ENCODE measurements at regions not wholly inside any gene's neighbourhood (a gene's known extent, or its start where the extent isn't known, plus 50 kb on each side); places are given as distances from the start of the nearest gene placed in this dataset.

DNA sequence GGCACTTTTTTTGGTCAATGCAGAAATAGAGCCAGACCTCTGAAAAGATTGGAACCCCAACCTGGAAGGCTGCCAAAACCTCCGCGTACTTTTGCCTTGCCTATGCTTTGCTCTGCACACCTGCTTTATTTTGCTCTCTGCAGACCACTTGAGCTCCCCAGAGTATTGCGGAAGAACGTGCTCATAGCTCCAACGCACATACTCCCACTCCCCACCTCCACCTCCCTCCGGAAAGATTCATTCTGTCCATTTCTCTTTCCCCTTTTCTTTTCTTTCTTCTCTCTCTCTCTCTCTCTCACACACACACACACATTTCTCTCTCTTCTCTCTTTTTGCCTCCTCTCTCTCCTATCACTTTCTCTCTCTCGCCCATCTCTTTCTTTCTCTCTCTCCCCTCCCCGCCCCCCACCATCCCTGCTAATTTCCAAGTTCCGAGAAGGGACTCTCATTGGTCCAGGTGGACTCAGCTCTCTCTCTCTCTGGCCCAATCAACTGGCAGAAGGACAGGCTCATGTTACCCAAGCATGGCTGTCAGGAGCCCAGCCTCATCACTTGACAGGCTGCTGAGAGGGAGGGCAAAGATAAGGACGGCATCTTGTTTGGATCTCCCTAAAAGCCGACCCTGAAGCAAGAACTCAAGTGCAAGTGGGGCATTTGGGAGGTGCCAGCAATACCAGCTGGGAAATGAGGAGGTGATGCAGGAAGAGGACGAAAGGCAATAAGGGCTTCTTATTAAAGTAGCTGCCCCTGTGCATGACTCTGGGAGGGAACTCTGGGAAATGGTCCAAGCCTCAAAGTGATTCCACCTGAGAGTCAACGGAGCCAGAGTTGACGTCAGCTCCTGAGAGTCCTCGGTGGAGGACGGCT, 246.1 kb downstream of the LY86 start:
- DNase-seq (ENCODE audit: low read depth in 4 of 4, low spot score in 3 of 4) = no peak

DNA sequence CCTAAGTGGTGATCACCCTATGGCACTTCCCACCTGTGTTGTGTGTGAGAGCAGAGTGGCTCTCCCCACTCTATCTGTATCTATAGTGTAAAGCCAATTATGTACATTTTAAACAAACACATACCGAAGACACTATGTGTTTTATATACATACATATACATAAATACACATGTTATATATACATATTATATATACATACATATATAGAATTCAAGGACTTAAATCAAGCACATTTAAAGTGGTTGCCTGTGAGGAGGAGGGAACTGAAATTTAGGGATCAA, 246.6 kb downstream of the LY86 start:
- DNase-seq (ENCODE audit: low read depth in 4 of 4, low spot score in 3 of 4) = no peak

DNA sequence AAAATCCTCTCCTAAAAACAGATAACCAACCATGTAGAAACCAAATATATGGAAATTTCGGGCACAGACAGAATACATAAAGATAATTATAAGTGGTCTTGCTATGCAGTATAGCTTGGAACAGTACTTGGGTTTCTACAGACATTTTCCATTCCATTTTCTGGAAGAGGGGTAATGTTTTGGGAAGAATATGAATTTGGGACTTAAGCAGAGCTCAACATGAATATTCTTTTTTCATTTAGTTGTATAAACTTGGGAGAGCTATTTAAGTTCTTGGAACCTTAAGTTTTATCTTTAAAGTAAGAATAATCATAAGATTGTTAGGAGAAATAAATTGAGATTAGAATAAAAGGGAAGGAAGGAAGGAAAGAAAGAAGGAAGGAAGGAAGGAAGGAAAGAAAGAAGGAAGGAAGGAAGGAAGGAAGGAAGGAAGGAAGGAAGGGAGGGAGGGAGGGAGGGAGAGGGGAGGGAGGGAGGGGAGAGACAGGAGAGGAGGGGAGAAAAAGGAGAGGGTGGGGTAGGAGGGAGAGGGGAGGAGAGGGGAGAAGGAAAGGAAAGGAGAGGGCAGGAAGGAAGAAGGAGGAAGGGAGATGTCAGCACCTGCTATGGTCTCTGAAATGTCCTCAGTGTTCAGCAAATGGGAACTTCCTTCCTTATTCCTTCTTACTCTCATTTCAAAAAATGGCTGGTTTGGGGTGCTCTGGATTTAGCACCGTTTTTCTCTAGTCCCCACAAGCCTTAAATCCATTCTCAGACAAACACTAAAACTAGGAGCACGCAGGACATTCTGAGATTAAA, 248.3 kb downstream of the LY86 start:
- no peak for DNase-seq (ENCODE audit: low read depth in 4 of 4, low spot score in 3 of 4)

DNA sequence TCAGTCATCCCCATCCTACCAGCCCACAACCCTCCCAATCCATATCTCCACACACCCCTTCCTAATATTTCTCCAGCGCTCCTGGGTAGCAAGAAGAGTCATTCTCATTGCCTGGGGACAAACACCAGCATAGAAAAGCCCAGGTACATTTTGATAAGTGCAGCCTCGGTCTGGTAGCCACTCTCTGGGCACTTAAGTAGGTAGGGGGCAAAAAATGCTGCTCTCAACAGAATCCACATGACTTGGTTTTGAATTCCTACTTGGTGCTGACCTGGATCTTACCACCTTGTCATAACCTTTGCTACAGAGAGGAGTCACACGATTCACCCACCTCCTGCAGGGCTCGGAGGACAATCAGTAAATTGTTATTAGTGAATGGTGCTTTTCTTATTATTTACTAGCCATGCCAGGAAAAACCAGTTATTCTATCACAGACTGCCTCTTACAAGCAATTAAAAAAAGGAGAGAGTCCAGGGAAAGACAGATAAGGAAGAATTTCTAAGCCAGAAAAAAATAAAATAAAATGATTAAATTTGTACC, 249.1 kb downstream of the LY86 start:
- DNase-seq (ENCODE audit: low read depth in 4 of 4, low spot score in 3 of 4) = no peak

DNA sequence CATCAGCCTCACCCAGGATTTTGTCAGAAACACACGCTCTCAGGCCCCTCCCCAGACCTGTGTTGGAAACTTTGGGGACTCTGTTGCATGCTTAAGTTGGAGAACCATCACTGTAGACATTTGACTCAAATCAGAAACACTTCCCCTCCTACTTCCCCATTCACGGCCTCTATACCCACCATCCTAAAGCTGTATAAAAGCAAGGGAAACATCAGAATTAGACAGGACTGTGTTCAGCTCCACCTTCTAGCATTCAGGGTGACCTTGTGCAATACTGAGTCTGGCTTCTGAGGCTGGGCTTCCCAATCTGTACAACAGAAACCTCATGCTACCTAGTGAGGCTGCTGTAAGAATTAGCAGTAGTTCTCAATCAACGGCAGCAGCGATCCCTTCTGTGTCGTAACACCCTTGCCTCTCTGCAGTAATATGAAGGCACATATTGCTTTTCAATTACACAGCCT, 252.3 kb downstream of the LY86 start:
- no peak for DNase-seq (ENCODE audit: low read depth in 4 of 4, low spot score in 3 of 4)

DNA sequence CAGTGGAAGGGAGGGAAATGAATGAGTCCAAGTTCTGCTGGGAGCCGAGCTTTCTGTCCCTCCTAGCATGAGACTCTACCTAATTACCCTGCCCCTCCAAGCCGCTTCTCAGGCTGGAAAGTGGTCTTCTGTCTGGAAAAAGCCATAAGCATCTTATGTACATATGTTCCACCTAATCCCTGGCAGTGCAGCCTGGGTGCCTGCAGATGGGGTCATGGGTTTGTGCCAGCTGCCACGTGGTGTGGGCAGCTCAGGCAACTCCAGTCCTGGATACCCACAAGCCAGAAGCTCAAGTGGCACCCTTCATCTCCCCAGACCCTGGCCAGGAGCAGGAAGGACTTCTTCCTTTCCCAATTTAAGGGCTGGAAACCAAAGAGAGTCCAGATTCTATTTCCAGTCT, 253.1 kb downstream of the LY86 start:
- no peak for DNase-seq (ENCODE audit: low read depth in 4 of 4, low spot score in 3 of 4)

DNA sequence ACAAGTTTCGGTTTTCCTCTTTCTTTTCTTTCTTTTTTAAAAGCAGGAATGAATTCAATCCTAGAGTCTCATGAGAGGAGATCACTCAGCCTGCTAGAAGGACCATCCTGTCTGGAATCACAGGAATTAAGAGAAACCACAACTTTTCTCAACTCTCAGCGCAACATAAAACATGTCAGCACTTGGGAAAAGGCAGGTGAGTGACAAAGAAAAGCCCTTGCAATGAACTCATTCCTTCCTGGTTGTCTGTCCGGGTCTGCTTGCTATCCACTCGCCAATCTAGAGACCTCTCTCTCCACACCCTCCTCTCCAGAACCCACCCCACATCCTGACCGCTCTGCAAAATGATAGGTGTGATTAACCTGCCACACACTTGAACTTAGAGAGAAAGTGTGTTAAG, 253.8 kb downstream of the LY86 start:
- no peak for DNase-seq (ENCODE audit: low read depth in 4 of 4, low spot score in 3 of 4)

DNA sequence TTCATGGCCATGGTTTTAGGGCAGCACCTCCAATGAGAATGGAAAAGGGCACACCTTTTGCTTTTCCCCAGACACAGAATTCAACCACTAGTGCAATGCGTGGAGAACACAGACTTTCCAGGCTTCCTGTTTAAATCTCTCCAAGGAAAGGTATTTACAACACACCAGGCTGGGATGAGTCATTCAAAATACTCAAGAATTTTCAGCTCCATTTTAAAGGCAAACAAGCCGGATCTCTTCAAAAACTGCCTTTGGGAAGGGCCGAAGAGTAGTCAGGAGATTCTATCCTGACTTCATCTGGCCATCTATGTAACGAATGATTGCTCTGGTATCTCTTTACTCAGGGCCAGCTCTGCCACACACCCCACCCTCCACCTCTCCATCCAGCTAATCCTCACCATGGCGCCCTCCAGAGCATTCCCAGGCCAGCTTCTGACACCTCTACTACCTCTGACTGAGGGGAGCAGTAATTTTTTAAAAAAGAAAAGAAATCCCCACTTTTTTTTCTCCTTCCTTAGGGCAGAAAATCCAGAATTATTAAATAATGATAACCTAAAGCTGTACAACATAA, 254.6 kb downstream of the LY86 start:
- no peak for DNase-seq (ENCODE audit: low read depth in 4 of 4, low spot score in 3 of 4)

DNA sequence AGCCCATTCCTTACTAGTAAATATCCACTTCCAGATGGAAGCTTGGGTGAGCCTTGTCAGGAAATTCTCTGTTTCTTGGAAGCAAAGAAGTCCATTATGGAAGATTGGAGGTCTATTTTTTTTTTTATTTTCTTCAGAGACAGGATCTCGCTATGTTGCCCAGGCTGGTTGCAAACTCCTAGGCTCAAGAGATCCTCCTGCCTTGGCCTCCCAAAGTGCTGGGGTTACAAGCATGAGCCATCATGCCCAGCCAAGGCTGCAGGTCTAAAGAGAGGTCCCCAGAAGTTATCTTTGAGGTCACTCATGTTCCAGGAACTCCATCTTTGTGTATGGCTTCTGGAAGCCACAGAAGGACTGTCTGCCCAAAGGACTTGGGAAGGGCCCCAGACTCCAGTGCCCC, 255.3 kb downstream of the LY86 start:
- no peak for DNase-seq (ENCODE audit: low read depth in 4 of 4, low spot score in 3 of 4)

DNA sequence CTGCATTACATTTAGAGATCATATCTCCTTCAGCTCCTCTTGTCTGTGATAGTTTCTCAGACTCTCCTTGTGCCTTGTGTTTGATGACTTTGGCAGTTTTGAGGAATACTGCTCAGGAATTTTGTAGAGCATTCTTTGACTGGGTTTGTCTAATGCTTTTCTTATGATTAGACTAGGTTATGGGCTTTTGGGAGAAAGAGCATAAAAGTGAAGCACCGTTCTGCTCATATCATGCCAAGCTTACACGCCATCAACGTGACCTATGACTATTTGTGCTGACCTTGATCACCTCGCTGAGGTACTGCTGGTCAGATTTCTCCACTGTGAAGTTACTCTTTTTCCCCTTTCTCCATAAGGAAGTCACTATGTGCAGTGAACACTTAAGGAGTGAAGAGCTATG, 256.0 kb downstream of the LY86 start:
- DNase-seq (ENCODE audit: low read depth in 4 of 4, low spot score in 3 of 4) = no peak

DNA sequence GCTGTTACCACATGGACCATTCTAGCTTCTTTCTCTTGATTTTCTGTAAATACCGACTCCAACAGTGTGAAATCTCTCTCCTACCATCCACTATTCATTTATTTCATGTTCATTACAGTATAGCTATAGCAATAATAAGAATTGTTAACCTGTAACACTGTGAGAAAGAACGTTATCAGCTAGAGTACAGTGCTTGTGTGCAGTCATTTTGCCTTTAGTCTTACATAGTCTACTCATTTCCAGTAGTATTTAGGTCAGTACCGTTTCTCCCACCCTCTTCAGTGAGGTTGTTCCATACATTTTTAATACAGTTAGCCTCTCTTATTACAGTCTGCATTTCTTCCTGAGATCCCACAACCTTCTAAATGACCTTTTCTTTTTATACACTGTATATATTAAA, 257.1 kb downstream of the LY86 start:
- no peak for DNase-seq (ENCODE audit: low read depth in 4 of 4, low spot score in 3 of 4)

DNA sequence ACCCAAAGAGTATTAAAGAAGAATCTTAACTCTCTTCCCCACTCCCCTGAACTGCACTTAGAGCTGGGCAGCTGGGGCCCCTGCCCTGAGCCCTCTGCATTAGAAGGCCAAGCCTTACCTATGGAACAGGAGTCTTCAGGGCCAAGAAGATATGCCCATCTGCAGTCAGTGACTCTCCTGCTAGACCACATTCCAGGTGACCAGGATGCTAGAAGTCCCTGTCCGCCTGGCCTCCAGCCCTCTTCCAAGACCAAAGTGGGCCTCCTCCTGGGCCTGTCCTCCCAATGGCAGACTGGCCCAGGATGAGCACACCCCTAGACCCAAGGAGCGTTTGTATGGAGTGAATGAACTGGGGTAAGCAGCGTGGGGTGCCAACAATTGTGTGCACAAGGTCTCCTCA, 259.1 kb downstream of the LY86 start:
- no peak for DNase-seq (ENCODE audit: low read depth in 4 of 4, low spot score in 3 of 4)

DNA sequence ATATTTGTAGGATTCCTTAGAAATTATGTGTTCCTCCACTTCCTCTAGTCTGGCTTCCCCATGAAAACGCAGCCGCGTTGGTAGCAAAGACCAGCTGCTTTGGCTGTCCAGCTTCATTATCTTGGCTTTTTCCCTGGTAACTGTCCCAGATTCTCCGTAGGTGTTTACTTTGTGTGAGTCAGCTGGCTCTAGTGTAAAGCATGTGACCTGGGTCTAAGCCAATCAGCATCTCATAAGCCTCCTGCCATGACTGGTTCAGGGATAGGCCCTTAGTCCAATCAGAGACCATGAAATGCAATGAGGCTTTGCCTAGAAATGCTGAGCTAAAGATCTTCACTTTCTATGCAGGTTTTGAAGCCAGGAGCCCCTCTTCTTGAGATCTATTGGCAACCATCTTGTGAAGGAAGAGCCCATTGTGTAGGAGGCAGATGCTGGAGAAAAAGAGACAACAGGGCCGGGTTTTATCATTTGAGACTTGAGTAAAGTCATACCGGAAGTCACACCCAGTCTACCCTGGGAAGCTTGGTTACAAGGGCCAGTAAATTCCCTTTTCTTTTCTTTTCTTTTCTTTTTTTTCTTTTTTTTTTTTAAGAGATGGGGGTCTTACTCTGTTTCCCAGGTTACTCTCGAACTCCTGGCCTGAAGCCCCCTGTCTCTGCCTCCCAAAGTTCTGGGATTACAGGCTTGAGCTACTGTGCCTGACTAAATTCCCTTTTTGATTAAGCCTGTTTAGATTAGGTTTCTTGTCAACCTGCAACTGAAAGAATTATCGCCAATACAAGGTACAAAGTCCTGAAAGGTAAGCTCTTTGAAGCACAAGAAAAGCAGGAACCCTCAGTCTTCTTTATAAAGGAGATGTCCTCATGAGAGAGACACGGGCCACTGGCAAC, 256.5 kb upstream of the RREB1 start:
- DNase-seq (ENCODE audit: low read depth in 4 of 4, low spot score in 3 of 4) = no peak

DNA sequence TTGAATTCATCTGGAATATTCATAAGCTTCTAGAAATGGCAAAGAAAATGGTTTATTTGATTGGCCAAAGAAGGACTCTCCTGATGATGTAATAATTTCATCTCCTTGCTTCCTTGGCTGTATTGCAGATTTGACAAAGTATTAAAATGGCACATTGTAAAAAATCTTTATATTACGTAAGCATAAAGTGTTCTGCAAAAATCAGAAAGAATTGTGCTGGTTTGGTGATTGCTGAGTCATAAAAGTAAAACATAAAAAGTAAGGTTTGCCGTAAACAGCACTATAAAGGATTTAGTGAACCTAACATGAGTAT, 255.9 kb upstream of the RREB1 start:
- DNase-seq (ENCODE audit: low read depth in 4 of 4, low spot score in 3 of 4) = no peak

DNA sequence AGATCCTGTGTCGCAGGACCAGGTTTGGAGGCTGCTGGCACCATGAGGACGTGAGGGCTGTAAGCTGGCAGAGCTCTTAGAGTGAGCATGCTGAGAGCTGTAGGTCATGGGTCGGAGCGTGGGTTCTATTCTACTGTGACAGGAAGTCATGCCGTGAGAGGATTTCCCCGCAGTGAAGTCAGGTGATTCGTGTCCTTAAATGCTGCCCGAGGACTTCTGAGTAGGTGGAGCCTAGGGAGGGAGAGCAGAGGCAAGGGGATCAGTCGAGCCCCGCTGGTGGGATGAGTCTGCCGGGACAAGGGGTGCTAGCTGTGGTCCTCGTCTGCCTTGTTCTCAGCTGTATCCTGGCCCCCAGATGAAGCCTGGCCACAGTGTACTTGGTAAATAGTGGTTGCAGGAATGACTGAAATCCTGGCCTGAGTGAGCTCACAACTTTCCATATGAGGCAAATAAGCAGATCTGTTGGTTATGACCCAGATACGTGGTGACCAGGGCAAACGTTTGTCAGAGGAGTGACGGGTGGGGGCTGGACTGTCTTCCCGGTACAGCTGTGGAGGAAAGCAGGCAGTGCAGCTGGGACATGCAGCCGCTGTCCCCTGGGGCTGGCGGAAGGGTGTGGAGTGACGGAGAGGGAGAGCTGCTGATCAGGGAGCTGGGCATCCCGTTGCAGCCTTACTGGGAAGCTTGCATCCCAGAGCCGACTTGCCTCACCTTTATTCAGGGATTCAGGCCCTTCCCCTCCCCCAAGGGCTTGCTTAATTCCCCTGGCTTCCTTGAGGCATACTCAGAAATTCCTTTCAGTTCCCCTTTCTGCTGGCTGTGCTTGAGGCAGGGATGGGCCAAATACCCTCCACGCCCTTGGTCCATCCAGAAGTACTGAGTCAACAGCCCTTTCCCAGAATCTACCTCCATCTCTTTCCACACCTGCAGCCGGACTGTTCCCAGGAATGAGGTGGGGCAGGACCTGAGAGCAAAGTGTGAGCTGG, 250.9 kb upstream of the RREB1 start:
- DNase-seq (ENCODE audit: low read depth in 4 of 4, low spot score in 3 of 4) = no peak

DNA sequence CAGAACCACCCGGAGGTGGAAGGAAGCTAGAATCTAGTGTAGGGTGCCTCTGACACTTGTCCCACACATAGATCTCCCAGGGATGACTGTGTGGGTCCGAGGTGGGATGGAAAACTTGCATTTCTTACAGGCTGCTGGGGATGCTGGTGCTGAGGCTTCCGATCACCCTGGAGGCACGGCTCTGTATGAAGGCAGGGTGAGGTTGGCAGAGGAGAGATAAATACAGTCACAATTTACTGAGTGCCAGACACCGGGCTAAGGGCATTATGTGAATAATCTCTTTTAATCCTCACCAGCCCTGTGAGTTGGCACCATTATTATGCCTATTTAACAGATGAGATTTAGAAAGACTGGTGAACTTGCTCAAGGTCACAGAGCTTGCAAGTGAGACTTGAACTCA, 250.2 kb upstream of the RREB1 start:
- no peak for DNase-seq (ENCODE audit: low read depth in 4 of 4, low spot score in 3 of 4)

DNA sequence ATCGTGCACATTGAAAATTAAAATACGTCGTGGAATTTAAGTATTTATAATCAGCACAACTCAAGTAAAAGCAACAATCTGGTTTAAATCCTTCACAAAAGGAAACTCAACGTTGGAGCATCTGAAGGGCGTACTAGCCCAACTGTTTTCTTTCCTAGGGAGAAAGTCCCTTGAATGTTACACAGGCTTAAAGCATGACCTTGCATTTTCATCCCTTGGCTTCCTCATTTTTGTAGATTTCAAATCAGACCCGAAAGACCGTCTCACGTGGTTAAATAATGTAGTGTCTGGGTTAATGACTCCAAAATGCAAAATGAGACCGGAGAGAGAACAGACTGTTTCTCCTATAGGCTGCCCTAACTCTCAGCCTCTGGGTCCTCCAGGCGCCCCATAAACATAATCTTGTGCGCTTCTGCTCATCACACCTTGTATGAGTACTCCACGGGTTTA, 249.2 kb upstream of the RREB1 start:
- no peak for DNase-seq (ENCODE audit: low read depth in 4 of 4, low spot score in 3 of 4)

DNA sequence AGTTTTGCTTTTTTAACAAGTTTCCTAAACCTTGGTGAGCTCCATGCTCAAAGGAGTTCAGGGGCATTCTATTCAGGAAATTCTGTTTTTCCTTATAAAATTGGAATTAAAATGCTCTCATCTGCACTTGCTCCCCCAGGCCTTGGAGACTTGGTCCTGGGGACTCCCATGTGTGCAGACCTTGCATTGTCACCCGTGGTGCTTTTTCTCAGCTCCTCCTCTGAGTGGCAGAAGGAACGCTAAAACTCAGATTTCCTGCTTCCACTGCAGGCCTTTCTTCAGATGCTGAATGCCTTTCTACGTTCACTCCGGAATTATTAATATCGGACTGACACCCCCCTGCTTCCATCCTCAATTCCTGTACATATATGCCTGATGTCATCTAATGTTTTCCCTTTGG, 248.7 kb upstream of the RREB1 start:
- DNase-seq (ENCODE audit: low read depth in 4 of 4, low spot score in 3 of 4) = no peak

DNA sequence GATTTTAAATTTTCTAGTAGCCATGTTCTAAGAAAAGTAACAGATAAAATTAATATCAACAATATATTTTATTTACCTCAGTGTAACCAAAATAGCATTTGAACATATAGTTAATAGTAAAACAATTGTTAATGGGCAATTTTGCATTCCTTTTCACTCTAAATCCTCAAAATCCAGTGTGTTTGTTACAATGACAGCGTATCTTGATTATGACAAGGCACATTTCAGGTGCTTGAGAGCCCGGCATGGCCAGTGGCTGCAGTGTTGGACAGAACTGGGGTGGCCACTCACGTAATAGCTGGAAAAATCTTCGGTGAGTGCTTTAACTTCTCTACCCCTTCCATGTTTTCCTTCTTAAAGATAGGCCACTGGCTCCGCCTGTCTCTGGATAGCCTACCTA, 248.0 kb upstream of the RREB1 start:
- no peak for DNase-seq (ENCODE audit: low read depth in 4 of 4, low spot score in 3 of 4)

DNA sequence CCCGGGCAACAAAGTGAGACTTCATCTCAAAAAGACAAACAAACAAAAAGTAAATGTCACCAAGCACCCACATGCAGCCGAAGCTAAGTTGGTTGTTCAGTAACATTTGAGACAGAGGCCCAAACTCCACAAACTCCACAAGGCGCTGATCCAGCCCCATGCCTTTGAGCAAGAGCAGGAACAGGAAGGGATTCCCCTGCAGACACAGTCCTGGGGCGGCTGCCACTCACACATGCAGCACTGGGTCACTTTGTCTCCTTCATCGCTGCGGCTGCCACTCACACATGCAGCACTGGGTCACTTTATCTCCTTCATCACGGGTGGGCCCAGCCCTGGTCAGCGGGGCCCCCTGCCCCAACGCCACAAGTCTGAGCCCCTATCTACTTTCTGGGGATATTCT, 246.9 kb upstream of the RREB1 start:
- DNase-seq (ENCODE audit: low read depth in 4 of 4, low spot score in 3 of 4) = no peak

All from right renal pelvis (tissue), 4 donors.